B cell (primary cell): ENCODE measurements at regions not wholly inside any gene's neighbourhood (a gene's known extent, or its start where the extent isn't known, plus 50 kb on each side); places are given as distances from the start of the nearest gene placed in this dataset.
"Not testable (repeated sequence)": the region's sequence is repeated elsewhere in the genome, so short reads cannot be mapped to it uniquely, and the experiment has no call there.

Source experiments
- ATAC-seq: fragments of 200-7000 bp; cut with Tn5 transposase; one replicate; pipeline ENCODE4 v1.10.0; 2021; ENCODE audit warnings: low read depth, mild to moderate bottlenecking, moderate number of reproducible peaks, moderate library complexity
- CTCF ChIA-PET: fragments of 350-600 bp; sonication (Branson Sonifier 250); formaldehyde crosslinking; loops from one replicate; lab custom pipeline; 2021; ENCODE audit warnings: antibody characterized with exemption, inconsistent platforms; lab: Charles Lee
- POLR2A ChIA-PET: fragments of 350-600 bp; sonication (Branson Sonifier 250); formaldehyde crosslinking; loops from one replicate; lab custom pipeline; 2021; ENCODE audit warnings: antibody characterized with exemption; lab: Charles Lee
- DNase-seq: peaks from one replicate; pipeline ENCODE4 v3.0.0; 2013
- H2AFZ ChIP-seq: 2 replicates; pipeline ENCODE4 v1.6.1; 2012; ENCODE audit warnings: mild to moderate bottlenecking, low read depth, low read length; ENCODE audit not compliant: insufficient read depth, poor library complexity, severe bottlenecking
- H3K27ac ChIP-seq, 2 donors: 1 replicate in 1 of 2; 2 replicates in 1 of 2; pipeline ENCODE4 v1.5.1; 2012 to 2013; ENCODE audit warnings: low read length in 2 of 2, mild to moderate bottlenecking in 2 of 2, moderate library complexity in 1 of 2
- H3K27me3 ChIP-seq, 4 experiments: fragments of 200-600 bp in 1 of 4; sonication (generic) in 1 of 4; replicated peaks in 1 of 4; 1 replicate in 2 of 4; 2 replicates in 2 of 4; pipeline versions ENCODE4 v1.6.1 to v1.7.0; 2013 to 2016; ENCODE audit warnings: low read length in 3 of 4, mild to moderate bottlenecking in 2 of 4, mixed read lengths in 1 of 4, moderate library complexity in 1 of 4; ENCODE audit not compliant: insufficient read depth in 4 of 4, control insufficient read depth in 3 of 4; ENCODE audit errors: control extremely low read depth in 1 of 4
- H3K36me3 ChIP-seq, 2 experiments: replicated peaks in 1 of 2; 1 replicate in 1 of 2; 2 replicates in 1 of 2; pipeline versions ENCODE4 v1.6.1 to v1.7.1; 2013; ENCODE audit warnings: low read length in 1 of 2; ENCODE audit not compliant: insufficient read depth in 2 of 2, control insufficient read depth in 1 of 2; ENCODE audit errors: control extremely low read depth in 1 of 2, extremely low read depth in 1 of 2
- H3K4me1 ChIP-seq, 2 donors: fragments of 200-600 bp in 1 of 2; sonication (generic) in 1 of 2; 1 replicate in 1 of 2; 2 replicates in 1 of 2; pipeline versions ENCODE4 v1.5.1 to v1.6.1; 2013 to 2017; ENCODE audit warnings: low read length in 2 of 2; ENCODE audit not compliant: control insufficient read depth in 2 of 2, insufficient read depth in 2 of 2
- H3K4me2 ChIP-seq: replicated peaks from 2 replicates; pipeline ENCODE3; 2012; ENCODE audit warnings: mild to moderate bottlenecking, low read depth, low read length; ENCODE audit not compliant: poor library complexity, severe bottlenecking
- H3K4me3 ChIP-seq, 5 experiments: fragments of 200-600 bp in 1 of 5; sonication (generic) in 1 of 5; 1 replicate in 3 of 5; 2 replicates in 2 of 5; pipeline versions ENCODE4 v1.5.1 to v1.7.0; 2011 to 2016; ENCODE audit warnings: low read length in 4 of 5, mild to moderate bottlenecking in 4 of 5, low read depth in 2 of 5, control low read depth in 1 of 5, moderate library complexity in 1 of 5; ENCODE audit not compliant: insufficient read depth in 1 of 5; ENCODE audit errors: control extremely low read depth in 1 of 5, extremely low read depth in 1 of 5
- H3K79me2 ChIP-seq: fragments of 200-600 bp; sonication (generic); one replicate; pipeline ENCODE4 v1.6.0; 2016; ENCODE audit warnings: low read length; ENCODE audit not compliant: control insufficient read depth, insufficient read depth
- H3K9ac ChIP-seq: fragments of 200-600 bp; sonication (generic); 2 replicates; pipeline ENCODE4 v1.6.1; 2017; ENCODE audit warnings: mild to moderate bottlenecking, low read length, moderate library complexity
- H3K9me3 ChIP-seq, 3 donors: one replicate each; pipeline versions ENCODE4 v1.6.1 to v1.7.1; 2013; ENCODE audit warnings: low read length in 2 of 3; ENCODE audit not compliant: control insufficient read depth in 2 of 3, insufficient read depth in 1 of 3; ENCODE audit errors: control extremely low read depth in 1 of 3
- H4K20me1 ChIP-seq: 2 replicates; pipeline ENCODE4 v1.6.0; 2012; ENCODE audit warnings: mild to moderate bottlenecking, low read length; ENCODE audit not compliant: insufficient read depth, control insufficient read depth, poor library complexity, severe bottlenecking
- H3K27ac Mint-ChIP-seq: one replicate; pipeline ENCODE4 v1.8.0; 2021; ENCODE audit warnings: mixed read lengths
- H3K27me3 Mint-ChIP-seq: one replicate; pipeline ENCODE4 v1.8.0; 2021; ENCODE audit warnings: mixed read lengths
- H3K4me1 Mint-ChIP-seq: one replicate; pipeline ENCODE4 v1.8.0; 2021; ENCODE audit warnings: mixed read lengths
- H3K4me3 Mint-ChIP-seq: one replicate; pipeline ENCODE4 v1.8.0; 2021; ENCODE audit warnings: mixed read lengths
- H3K9me3 Mint-ChIP-seq: one replicate; pipeline ENCODE4 v1.8.0; 2022; ENCODE audit warnings: mixed read lengths; ENCODE audit not compliant: insufficient read depth
- CTCF ChIP-seq: fragments of 200-600 bp; IDR thresholded peaks from one replicate; pipeline ENCODE4 v1.8.0; 2022; ENCODE audit warnings: antibody characterized with exemption, mild to moderate bottlenecking
- EZH2 ChIP-seq: IDR thresholded peaks from 2 replicates; pipeline ENCODE4 v1.6.1; 2012; ENCODE audit warnings: borderline replicate concordance, low read depth, mild to moderate bottlenecking, moderate library complexity, low read length; ENCODE audit not compliant: insufficient read depth, poor library complexity, severe bottlenecking
- WGBS: methylation state at CpG from one replicate; pipeline ENCODE4 v1.1.5; 2013; ENCODE audit warnings: missing lambda C conversion rate; ENCODE audit not compliant: insufficient coverage; 5-methylcytosine and 5-hydroxymethylcytosine counted together
- intact Hi-C: fragments of 100-400 bp; cut with micrococcal nuclease; formaldehyde crosslinking; loops from one replicate; pipeline ENCODE4 v1.10.0; 2022

GRCh38 chr21:14057313-14057712 is 153.4 kb downstream of the LIPI start:
- peaks cover 0 to 3% (median 0%) of the 10 kb centered on the region in 3 donors for H3K9me3 ChIP-seq
- no peaks in the 10 kb centered on the region for H3K4me1 Mint-ChIP-seq
- ChIA-PET POLR2A (no interaction called here), CTCF (no interaction called here)
- no peaks in the 10 kb centered on the region for H3K36me3 ChIP-seq
- H3K4me3 Mint-ChIP-seq = no peak overlapping the region
- 82% methylated on average over 4 of the region's 4 CpGs for WGBS
- no peak overlapping the region for H3K4me3 ChIP-seq
- no peak overlapping the region for H2AFZ ChIP-seq
- no peaks in the 10 kb centered on the region for H3K27me3 ChIP-seq
- no peak overlapping the region for H3K27ac Mint-ChIP-seq
- H3K27ac ChIP-seq = no peak overlapping the region
- ATAC-seq = no peak
- no peaks in the 10 kb centered on the region for H3K9me3 Mint-ChIP-seq
- H3K27me3 Mint-ChIP-seq = no peaks in the 10 kb centered on the region
- no peak overlapping the region for H3K9ac ChIP-seq
- TF ChIP-seq CTCF (no peak), EZH2 (no peak)
- peaks cover 3% of the 10 kb centered on the region for H3K79me2 ChIP-seq
- no peaks in the 10 kb centered on the region for H4K20me1 ChIP-seq
- DNase-seq = no peak
- intact Hi-C loops = no loop called here
- H3K4me2 ChIP-seq = no peak overlapping the region
- H3K4me1 ChIP-seq = no peaks in the 10 kb centered on the region

- H4K20me1 ChIP-seq = no peaks in the 10 kb centered on the region
- H3K4me1 ChIP-seq = no peaks in the 10 kb centered on the region
- Mint-ChIP-seq H3K9me3 (no peaks in the 10 kb centered on the region), H3K4me3 (no peak overlapping the region), H3K27ac (no peak overlapping the region), H3K27me3 (no peaks in the 10 kb centered on the region), H3K4me1 (no peaks in the 10 kb centered on the region)
- DNase-seq (no peak), ATAC-seq (no peak)
- no peaks in the 10 kb centered on the region for H3K27me3 ChIP-seq
- intact Hi-C loops = no loop called here
- peaks cover 3% of the 10 kb centered on the region for H3K79me2 ChIP-seq
- H3K9me3 ChIP-seq = no peaks in the 10 kb centered on the region
- H3K9ac ChIP-seq = no peak overlapping the region
- no peak overlapping the region for H2AFZ ChIP-seq
- POLR2A ChIA-PET = no interaction called here
- WGBS = 90% methylated on average over 9 of the region's 9 CpGs
- no peak overlapping the region for H3K27ac ChIP-seq
- TF ChIP-seq EZH2 (no peak), CTCF (no peak)
- CTCF ChIA-PET = no interaction called here
- no peak overlapping the region for H3K4me3 ChIP-seq
- H3K4me2 ChIP-seq = no peak overlapping the region
- no peaks in the 10 kb centered on the region for H3K36me3 ChIP-seq
Observed at GRCh38 chr21:14056771-14057191, 154.0 kb downstream of the LIPI start.

GRCh38 chr21:14055746-14056515 is 154.8 kb downstream of the LIPI start:
- DNase-seq, H3K27me3 Mint-ChIP-seq, H3K4me2 ChIP-seq, intact Hi-C loops, H3K4me3 ChIP-seq, H3K79me2 ChIP-seq, POLR2A ChIA-PET, H4K20me1 ChIP-seq, H3K9me3 Mint-ChIP-seq, H3K4me1 Mint-ChIP-seq, H3K9me3 ChIP-seq, H3K9ac ChIP-seq, ATAC-seq, H3K4me3 Mint-ChIP-seq, CTCF ChIA-PET, H2AFZ ChIP-seq, H3K4me1 ChIP-seq, H3K36me3 ChIP-seq, H3K27ac ChIP-seq, H3K27me3 ChIP-seq, H3K27ac Mint-ChIP-seq: not testable (repeated sequence)
- WGBS = 97% methylated on average over 6 of the region's 6 CpGs
